HG02571 (cell line): ENCODE measurements at regions not wholly inside any gene's neighbourhood (a gene's known extent, or its start where the extent isn't known, plus 50 kb on each side); places are given as distances from the start of the nearest gene placed in this dataset.
"Not testable (repeated sequence)": the region's sequence is repeated elsewhere in the genome, so short reads cannot be mapped to it uniquely, and the experiment has no call there.

Experiments used
- ATAC-seq: cut with Tn5 transposase; IDR thresholded peaks from one replicate; pipeline ENCODE4 v1.9.1; 2021; ENCODE audit warnings: mild to moderate bottlenecking, moderate library complexity; ENCODE audit not compliant: unreplicated experiment

GRCh38 chr10:21406595-21407193, 118.8 kb downstream of the SKIDA1 start:
- no peak for ATAC-seq

DNA sequence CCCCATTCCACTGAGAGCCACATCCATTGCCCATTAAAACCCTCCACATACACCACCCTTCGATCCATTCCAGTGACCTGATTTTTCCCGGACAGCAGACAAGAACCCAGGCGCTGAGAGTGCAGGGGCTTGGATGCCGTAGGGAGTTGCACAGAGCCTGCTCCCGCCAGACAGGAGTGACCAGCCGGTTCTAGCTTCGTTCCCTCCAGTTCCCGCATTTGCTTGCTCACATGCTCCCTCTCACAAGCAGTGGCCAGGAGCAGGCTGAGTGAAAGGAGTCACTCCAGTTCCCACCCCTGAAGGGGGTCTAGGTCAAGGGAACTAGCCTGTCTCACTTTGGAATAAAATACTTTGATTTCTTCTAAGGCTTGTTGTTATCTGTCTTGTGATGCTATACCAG, 119.5 kb downstream of the SKIDA1 start:
- ATAC-seq: no peak

DNA sequence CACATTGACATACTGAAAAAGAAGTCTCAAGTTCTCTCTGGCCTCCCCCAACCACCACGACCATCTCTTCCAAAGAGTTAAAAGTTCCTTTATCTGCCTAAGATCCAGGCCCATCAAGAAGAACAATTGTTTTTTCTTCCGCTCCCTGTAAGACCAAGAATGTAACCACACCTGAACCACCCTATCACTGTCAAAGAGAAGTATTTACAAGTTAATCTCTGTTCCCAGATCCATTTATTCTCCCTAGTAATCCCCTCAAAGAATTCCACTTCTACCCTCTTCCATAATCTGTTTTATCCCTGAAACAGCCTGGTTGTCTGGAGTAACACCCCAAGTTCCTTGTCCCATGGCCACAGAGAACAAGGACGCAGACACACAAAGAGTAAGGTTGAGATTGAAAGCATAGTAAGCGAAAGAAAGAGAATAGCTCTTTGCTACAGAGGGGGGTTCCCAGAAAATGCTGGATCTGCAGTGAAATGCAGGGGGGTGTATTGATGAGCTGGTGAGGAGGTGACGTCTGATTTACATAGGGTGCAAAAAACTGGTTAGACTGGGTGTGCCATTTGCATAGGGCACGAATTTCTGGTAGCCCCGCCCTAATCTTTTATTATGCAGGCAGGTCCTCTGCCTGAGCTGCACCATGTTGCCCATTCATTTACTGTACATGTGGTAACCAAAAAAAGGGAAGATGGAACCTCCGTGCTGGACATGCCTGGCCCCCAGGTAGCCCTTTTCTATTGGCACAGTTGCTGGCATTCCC, 122.0 kb downstream of the SKIDA1 start:
- no peak for ATAC-seq

DNA sequence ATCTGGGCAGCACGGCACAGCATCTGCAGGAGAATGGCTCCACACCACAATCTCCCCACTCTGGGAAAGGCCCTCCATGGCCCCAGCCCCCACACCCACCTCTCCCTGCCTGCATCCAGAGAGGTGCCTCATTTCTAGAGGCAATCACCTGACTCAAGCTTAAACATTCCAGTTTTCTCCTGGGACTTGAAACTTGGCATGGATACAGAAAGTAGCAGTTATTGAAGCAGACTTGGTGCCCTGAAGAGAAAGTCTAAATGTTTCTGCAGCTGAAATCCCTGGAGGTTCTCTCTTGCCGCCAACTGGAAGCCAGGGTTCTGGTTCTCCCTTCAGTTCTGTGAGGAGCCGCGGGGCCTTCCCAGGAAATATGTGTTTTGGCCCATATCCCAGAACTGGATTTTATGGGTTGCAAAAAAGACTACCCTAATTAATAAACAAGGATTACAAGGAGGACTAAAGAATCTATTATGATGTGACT, 122.8 kb downstream of the SKIDA1 start:
- ATAC-seq: no peak

GRCh38 chr10:21401196-21401595, 124.3 kb downstream of the SKIDA1 start:
- no peak for ATAC-seq

DNA sequence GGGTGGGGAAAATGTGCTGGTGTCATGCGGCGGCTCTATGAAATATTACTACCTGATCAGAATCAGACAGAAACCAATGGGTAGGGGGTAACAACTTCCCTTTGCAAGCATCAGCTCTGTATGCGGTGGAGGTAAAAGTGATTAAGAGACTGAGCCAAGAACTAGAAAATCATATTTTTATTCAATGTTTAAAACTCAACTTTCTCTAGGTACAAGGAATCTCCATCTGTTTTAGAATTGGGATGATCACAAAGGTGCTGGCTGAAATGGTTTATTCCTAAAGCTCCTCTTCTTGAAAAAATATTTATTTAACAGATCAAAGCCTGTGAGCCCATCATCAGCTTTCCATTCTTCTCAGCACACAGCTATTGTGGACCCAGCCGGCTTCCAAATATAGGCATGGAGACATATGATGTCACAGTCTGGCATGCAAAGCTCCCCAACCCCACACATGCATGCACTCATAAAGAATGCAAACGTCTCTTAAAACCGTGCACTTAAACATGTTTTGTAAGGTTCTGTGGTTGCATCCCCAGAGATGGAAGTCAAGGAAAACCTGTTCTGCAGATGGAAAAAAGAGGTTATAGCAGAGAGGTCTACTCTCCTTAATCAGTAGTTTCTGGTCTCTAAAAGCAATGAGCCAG, 126.0 kb downstream of the SKIDA1 start:
- no peak for ATAC-seq

DNA sequence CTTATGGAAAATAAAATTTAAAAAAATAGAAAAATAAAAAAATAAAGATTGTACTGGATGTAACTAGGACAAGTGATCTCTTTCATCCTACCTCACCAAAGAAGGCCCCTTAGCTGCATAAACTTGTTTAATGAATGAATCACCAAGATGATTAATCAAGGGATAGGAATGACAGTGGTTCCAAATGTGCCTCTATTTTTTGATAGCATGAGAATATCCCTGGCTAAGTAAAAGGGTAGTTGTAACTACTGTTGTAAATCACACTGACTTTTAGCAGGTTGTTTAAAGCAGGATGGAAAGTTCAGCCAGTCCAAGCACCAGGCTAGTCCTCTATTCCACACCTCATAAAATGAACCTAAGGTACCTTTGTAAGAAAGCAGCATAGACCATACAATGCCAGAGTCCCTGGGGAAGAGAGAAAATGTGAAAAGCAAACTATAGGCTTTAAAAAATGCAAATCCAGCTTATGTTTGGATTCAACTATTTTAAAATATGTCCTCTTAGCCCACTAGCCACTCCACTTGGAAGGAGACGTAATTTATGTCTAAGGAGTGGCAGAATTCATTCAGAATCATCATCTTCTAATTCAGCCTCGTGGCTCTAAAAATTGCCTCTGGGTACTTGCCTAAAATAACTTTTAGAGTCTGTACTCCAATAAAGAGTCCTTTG, 126.8 kb downstream of the SKIDA1 start:
- ATAC-seq: no peak

GRCh38 chr10:21396889-21397288, 128.6 kb downstream of the SKIDA1 start:
- ATAC-seq: no peak

GRCh38 chr10:21393931-21394330, 131.6 kb downstream of the SKIDA1 start:
- ATAC-seq: no peak

GRCh38 chr10:21388589-21388988, 136.9 kb downstream of the SKIDA1 start:
- ATAC-seq: no peak

GRCh38 chr10:21387868-21388267, 137.6 kb downstream of the SKIDA1 start:
- no peak for ATAC-seq

DNA sequence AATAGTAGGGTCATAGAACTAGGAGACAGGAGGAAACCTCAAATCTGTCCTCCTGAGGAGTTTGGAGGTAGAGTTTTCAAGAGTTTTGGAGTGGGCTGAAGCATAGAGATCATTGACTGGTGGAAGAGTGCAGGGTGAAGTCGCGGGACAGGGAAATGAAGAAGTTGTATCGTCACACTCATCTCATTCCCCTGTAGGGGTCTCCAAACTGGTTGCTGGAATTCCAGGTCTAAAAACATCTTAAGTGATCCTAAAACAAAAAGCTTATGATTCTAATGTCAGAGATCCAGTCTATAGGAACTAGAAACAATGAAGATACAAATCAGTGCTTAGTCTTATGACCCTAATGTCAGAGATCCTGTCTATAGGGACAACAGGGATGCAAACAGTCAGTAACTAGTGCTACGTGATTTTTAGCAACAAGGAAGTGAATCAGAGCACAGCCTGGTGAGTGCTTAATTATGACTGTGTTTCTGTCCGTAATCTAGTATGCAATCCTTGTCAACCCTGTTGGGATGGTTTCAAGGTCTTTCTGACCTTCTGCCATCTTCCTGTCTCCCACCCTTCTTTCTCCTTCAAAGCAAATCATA, 139.4 kb downstream of the SKIDA1 start:
- no peak for ATAC-seq

DNA sequence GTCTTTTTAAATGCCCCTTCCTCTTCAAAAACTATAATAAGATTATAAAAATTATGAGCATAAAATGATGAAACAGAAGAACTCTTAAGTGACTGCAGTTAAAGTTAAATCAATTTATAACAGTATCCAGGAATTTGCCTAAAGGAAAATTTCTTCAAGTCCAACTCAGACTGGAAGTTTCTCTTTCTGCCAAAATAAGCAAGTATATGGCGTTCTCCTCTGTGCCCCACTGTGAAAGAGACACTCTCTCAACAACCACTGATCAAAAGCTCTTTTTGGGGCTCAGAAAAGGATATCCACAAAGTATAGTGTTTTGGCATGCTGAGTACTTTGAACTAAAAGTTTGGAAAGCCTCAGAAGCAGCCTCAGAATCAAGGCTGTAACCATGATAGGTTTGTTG, 139.9 kb downstream of the SKIDA1 start:
- ATAC-seq: no peak

DNA sequence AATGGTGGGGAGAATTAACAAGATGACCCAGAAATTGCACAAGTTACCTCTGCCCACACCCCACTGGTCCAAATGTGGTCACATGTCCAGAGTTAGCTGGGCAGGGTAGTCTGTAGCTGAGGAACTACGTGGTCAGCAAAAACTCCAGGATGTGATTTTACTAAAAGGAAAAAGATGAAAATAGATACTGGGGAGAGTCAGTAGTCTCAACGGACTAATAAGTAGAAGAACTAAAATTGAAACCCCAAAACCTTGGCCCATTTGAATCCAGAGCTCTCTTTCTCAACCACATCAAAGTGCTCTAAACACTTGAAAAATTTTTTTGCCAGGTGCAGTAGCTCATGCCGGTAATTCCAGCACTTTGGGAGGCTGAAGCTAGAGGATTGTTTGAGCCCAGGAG, 146.3 kb downstream of the SKIDA1 start:
- no peak for ATAC-seq

DNA sequence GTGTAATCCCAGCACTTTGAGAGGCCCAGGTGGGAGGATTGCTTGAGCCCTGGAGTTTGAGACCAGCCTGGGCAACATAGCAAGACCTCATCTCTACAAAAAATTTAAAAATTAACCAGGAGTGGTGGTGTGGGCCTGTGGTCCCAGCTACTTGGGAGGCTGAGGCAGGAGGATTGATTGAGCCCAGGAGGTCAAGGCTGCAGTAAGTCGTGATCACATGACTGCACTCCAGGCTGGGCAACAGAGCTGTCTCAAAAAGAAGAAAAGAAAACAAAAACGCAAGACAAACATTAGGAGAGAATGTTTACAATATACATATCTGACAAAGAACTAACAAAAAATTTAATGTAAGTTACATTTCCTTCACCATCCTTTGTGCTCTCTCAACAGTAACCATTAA, 150.2 kb downstream of the SKIDA1 start:
- not testable (repeated sequence) for ATAC-seq

DNA sequence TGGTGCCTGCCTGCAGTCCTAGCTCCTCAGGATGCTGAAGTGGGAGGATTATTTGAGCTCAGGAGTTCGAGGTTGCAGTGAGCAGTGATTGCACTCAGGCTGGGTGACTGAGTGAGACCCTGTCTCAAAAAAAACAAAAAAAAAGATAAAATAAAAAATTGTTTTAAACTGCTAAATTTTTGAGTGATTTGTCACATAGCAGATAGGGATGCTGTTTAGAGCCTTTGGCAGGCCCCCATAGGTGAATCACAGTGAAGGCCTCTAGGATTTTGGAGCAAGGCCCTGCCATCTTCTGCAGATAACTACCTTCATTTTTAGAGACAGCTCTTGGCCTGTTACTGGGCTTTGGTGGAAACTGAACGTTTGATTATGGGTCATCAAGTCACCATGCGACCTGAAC, 151.6 kb downstream of the SKIDA1 start:
- not testable (repeated sequence) for ATAC-seq

- ATAC-seq: no peak
These were observed 152.7 kb downstream of the SKIDA1 start for GRCh38 chr10:21372651-21373410.

GRCh38 chr10:21369697-21370096, 155.8 kb downstream of the SKIDA1 start:
- ATAC-seq: no peak

GRCh38 chr10:21368728-21369425, 156.6 kb downstream of the SKIDA1 start:
- no peak for ATAC-seq
